Fibroblast of lung (primary cell): ENCODE measurements at regions not wholly inside any gene's neighbourhood (a gene's known extent, or its start where the extent isn't known, plus 50 kb on each side); places are given as distances from the start of the nearest gene placed in this dataset.

ENCODE experiments used
- EZH2 ChIP-seq: IDR thresholded peaks from 2 replicates; pipeline ENCODE4 v1.5.1; 2012; ENCODE audit warnings: low read length, control low read depth, mild to moderate bottlenecking; ENCODE audit errors: missing control alignments
- TF ChIP-seq, protein P1 (sequence below), 2 donors: IDR thresholded peaks in 1 of 2; conservative IDR thresholded peaks in 1 of 2; 1 replicate in 1 of 2; 2 replicates in 1 of 2; pipeline ENCODE4 v1.5.1; 2011 to 2012; ENCODE audit warnings: low read length in 2 of 2, control low read depth in 1 of 2, inconsistent platforms in 1 of 2, low read depth in 1 of 2, mild to moderate bottlenecking in 1 of 2

- TF ChIP-seq, protein P1, sequence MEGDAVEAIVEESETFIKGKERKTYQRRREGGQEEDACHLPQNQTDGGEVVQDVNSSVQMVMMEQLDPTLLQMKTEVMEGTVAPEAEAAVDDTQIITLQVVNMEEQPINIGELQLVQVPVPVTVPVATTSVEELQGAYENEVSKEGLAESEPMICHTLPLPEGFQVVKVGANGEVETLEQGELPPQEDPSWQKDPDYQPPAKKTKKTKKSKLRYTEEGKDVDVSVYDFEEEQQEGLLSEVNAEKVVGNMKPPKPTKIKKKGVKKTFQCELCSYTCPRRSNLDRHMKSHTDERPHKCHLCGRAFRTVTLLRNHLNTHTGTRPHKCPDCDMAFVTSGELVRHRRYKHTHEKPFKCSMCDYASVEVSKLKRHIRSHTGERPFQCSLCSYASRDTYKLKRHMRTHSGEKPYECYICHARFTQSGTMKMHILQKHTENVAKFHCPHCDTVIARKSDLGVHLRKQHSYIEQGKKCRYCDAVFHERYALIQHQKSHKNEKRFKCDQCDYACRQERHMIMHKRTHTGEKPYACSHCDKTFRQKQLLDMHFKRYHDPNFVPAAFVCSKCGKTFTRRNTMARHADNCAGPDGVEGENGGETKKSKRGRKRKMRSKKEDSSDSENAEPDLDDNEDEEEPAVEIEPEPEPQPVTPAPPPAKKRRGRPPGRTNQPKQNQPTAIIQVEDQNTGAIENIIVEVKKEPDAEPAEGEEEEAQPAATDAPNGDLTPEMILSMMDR (conservative IDR thresholded peaks at IDR 0.05 in 1 of 2, IDR thresholded peaks at IDR 0.05 in 1 of 2; ENCODE audit: low read depth in 1 of 2, low read length in 2 of 2), result no peak
- TF ChIP-seq EZH2, result no peak
These were observed 126.7 kb upstream of the MRI1 start for GRCh38 chr19:13637664-13638063.
